Omental fat pad (tissue), 3 donors: ENCODE measurements at regions not wholly inside any gene's neighbourhood (a gene's known extent, or its start where the extent isn't known, plus 50 kb on each side); places are given as distances from the start of the nearest gene placed in this dataset.
A peak's percentile ranks its signal among the peaks of the same experiment; 100 is the strongest.

Experiments
- ATAC-seq: fragments of 150-250 bp; one replicate; pipeline ENCODE4 v1.9.1; 2016; ENCODE audit warnings: mild to moderate bottlenecking, moderate library complexity; ENCODE audit not compliant: low FRiP score
- DNase-seq: peaks from one replicate; pipeline ENCODE4 v3.0.0-alpha.2; 2019; ENCODE audit warnings: low spot score
- TF ChIP-seq, protein P1 (sequence below), 3 donors: fragments of 450-650 bp; IDR thresholded peaks; one replicate each; pipeline ENCODE4 v1.5.1; 2016 to 2017; ENCODE audit warnings: antibody characterized with exemption in 3 of 3, mild to moderate bottlenecking in 3 of 3, moderate library complexity in 2 of 3

DNA sequence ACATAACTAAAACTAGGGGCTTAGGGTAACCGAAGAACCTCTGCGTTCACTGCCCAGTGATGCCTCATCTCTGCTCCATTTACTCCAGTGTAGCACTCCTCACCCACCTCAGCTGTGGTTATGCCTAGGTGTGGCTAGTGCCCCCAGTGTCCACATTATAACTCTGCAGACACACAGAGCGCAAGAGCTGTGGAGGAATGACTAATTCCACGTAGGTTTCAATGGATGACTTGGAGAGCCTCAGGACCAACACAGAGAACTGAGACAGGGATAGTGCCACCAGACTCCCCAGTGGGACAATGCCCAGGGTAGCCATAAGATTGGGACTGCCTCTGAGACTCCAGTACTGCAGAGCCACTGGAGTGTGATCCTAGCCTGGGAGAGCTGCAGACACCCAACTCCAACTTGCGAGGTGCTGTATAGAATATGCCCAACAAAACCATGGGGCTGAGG is 542.4 kb upstream of the DIPK2B start:
- DNase-seq (no peak), ATAC-seq (peak; percentile 62)
- TF ChIP-seq, protein P1, sequence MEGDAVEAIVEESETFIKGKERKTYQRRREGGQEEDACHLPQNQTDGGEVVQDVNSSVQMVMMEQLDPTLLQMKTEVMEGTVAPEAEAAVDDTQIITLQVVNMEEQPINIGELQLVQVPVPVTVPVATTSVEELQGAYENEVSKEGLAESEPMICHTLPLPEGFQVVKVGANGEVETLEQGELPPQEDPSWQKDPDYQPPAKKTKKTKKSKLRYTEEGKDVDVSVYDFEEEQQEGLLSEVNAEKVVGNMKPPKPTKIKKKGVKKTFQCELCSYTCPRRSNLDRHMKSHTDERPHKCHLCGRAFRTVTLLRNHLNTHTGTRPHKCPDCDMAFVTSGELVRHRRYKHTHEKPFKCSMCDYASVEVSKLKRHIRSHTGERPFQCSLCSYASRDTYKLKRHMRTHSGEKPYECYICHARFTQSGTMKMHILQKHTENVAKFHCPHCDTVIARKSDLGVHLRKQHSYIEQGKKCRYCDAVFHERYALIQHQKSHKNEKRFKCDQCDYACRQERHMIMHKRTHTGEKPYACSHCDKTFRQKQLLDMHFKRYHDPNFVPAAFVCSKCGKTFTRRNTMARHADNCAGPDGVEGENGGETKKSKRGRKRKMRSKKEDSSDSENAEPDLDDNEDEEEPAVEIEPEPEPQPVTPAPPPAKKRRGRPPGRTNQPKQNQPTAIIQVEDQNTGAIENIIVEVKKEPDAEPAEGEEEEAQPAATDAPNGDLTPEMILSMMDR (IDR thresholded peaks at IDR 0.05): no peak

DNA sequence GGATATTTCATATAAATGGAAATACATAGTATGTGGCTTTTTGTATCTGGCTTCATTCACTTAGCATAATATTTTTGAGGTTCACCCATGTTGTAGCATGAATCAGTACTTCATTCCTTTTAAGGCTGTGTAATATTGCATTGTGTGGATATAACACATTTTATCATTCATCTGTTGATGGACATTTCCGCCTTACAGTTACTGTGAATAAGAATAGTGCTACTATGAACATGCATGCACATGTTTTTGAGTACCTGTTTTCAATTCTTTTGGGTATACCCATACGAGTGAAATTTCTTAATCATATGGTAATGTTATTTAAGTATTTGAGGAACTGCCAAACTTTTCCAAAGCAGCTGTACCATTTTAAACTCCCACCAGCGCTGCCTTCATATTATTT is 539.6 kb upstream of the DIPK2B start:
- ATAC-seq (no peak), DNase-seq (no peak)
- TF ChIP-seq, protein P1 (IDR thresholded peaks at IDR 0.05): no peak

DNA sequence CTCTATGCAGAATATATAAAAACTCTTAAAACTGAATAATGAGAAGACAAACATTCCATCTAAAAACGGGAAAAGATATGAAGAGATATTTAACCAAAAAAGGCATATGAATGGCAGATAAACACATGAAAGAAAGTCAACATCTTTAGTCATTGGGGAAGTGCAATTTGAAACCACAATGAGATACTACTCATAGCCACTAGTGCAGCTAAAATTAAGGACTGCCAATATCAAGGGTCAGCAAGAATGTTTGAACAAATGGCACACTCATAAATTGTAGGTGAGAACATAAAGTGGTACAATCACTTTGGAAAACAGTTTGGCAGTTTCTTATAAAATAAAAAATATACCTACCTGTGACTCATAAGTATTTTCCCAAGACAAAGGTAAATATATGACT is 534.9 kb upstream of the DIPK2B start:
- TF ChIP-seq, protein P1 (IDR thresholded peaks at IDR 0.05): no peak
- no peak for ATAC-seq
- no peak for DNase-seq

DNA sequence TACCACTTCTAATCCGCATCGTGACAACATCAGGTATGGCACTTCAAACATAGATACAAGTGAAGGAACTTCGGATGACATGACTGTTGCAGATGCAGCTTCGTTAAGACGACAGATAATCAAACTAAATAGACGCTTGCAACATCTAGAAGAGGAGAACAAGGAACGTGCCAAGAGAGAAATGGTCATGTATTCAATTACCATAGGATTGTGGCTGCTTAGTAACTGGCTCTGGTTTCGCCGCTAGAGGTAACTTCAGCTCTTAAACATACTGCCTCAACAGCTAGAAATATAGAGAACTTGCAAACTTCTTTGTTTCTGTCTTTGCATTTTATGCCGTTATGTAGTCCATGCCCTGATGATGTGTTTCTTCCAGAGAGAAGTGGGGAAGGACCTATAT is 530.8 kb upstream of the DIPK2B start:
- no peak for ATAC-seq

DNA sequence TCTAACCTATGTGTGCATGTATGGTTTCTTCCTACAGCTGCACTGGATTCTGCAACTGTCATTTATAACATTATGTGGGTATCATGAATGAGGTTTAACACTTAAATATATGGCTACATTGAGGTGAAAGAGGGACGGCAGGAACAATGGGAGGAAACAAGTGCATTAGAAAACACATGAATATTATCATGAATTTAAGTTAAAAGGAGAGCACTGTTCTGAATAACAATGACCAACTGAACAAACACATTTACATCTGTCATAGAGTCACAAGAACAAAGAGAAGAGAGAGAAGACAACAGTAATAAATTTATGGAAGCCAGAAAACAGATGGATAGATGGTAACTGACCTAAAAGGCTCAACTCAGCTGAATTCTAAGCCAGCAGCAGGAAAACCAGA is 527.1 kb upstream of the DIPK2B start:
- TF ChIP-seq, protein P1 (IDR thresholded peaks at IDR 0.05): no peak
- DNase-seq: no peak
- no peak for ATAC-seq

More for the DNA sequence above, 530.8 kb upstream of the DIPK2B start:
- DNase-seq: no peak
- TF ChIP-seq, protein P1 (IDR thresholded peaks at IDR 0.05): no peak

DNA sequence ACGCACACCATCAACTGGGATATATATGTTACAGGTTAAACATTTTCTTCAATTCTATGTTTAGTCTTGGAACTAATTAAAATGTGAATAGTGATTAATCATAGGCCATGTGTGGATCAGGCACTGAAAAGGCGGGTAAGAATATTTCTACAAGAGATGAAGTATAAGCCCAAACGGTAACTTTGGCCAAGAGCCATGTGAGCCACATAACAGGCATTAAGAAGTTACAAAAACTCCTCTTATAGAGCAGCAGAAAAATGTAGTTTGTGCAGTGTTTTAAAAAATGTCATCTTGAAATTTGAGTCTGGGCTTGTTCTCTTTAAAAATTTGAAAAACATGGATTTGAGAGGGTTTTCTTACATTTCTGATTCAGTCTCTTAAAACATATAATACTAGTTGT is 521.8 kb upstream of the DIPK2B start:
- TF ChIP-seq, protein P1 (IDR thresholded peaks at IDR 0.05): no peak
- no peak for DNase-seq
- ATAC-seq: no peak

DNA sequence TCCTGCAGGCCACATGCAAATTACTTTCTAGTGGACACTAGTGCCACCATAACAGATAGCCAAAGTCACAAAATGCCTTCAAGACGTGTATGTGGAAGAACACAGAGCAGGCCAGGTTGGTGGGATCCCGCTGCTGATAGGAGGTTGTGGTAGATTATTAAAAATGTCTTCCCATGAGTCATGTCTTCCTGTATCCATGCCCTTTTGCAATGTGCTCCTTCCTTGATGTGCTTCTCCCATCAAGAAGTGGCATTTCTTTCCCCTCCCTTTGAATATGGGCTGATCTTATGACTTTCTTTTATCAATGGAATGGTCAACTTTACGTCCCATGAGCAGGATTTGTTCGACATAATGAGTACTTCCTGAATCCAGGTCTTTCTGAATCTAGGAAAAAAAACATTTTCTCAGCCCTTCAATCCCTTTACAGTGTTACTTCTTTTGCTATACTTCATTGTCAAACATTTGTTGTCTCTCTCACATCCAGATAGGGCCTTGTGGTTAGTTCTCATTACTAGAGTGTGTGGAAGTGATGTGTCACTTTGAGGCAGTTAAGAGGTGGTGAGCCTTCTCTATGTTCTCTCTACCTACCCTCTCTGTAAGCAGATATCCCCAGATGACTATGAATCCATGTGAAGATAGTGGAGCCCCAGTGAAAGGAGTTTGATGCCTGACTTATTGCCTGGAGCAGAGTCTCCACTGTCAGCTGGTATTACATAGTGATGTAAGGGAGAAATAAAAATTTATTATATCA is 519.2 kb upstream of the DIPK2B start:
- ATAC-seq (no peak), DNase-seq (no peak)
- TF ChIP-seq, protein P1 (IDR thresholded peaks at IDR 0.05): no peak
